CD14-positive monocyte (primary cell): ENCODE measurements at regions not wholly inside any gene's neighbourhood (a gene's known extent, or its start where the extent isn't known, plus 50 kb on each side); places are given as distances from the start of the nearest gene placed in this dataset.

Experiments
- DNase-seq, 3 donors: peaks; one replicate each; pipeline ENCODE4 v3.0.0-alpha.2; 2011 to 2022
- H2AFZ ChIP-seq: 2 replicates; pipeline ENCODE4 v1.6.0; 2012; ENCODE audit warnings: mild to moderate bottlenecking, low read depth, low read length, inconsistent platforms; ENCODE audit not compliant: insufficient read depth, poor library complexity, severe bottlenecking
- H3K27ac ChIP-seq, 2 donors: 1 replicate in 1 of 2; 2 replicates in 1 of 2; pipeline ENCODE4 v1.5.1; 2012 to 2013; ENCODE audit warnings: low read length in 2 of 2, control low read depth in 1 of 2, inconsistent platforms in 1 of 2, low read depth in 1 of 2, mild to moderate bottlenecking in 1 of 2
- H3K27me3 ChIP-seq, 2 donors: one replicate each; pipeline versions ENCODE4 v1.6.0 to v1.6.1; 2011 to 2013; ENCODE audit warnings: low read length in 2 of 2; ENCODE audit not compliant: control insufficient read depth in 2 of 2, insufficient read depth in 2 of 2
- H3K36me3 ChIP-seq, 2 donors: replicated peaks in 1 of 2; 1 replicate in 1 of 2; 2 replicates in 1 of 2; pipeline versions ENCODE4 v1.5.1 to v1.6.1; 2012 to 2013; ENCODE audit warnings: low read length in 2 of 2, control low read depth in 1 of 2, inconsistent platforms in 1 of 2, mild to moderate bottlenecking in 1 of 2; ENCODE audit not compliant: insufficient read depth in 2 of 2, control insufficient read depth in 1 of 2
- H3K4me1 ChIP-seq, 2 donors: 1 replicate in 1 of 2; 2 replicates in 1 of 2; pipeline versions ENCODE4 v1.5.1 to v1.6.1; 2012 to 2013; ENCODE audit warnings: low read length in 2 of 2, control low read depth in 1 of 2, inconsistent platforms in 1 of 2, mild to moderate bottlenecking in 1 of 2, moderate library complexity in 1 of 2; ENCODE audit not compliant: insufficient read depth in 2 of 2, control insufficient read depth in 1 of 2
- H3K4me2 ChIP-seq: replicated peaks from 2 replicates; pipeline ENCODE3; 2012; ENCODE audit warnings: low read length, moderate library complexity, mild to moderate bottlenecking; ENCODE audit not compliant: poor library complexity, severe bottlenecking; ENCODE audit errors: extremely low read depth
- H3K4me3 ChIP-seq, 3 experiments: fragments of 200-600 bp in 1 of 3; sonication (generic) in 1 of 3; replicated peaks in 1 of 3; 1 replicate in 2 of 3; 2 replicates in 1 of 3; pipeline ENCODE4 v1.5.1; 2011 to 2013; ENCODE audit warnings: low read length in 3 of 3, mild to moderate bottlenecking in 3 of 3, control low read depth in 2 of 3, low read depth in 2 of 3, inconsistent platforms in 1 of 3, moderate library complexity in 1 of 3
- H3K79me2 ChIP-seq: 2 replicates; pipeline ENCODE4 v1.6.0; 2012; ENCODE audit warnings: mild to moderate bottlenecking, control low read depth, inconsistent platforms, low read length, moderate library complexity; ENCODE audit not compliant: insufficient read depth
- H3K9ac ChIP-seq: 2 replicates; pipeline ENCODE4 v1.6.0; 2017; ENCODE audit warnings: low read length, mild to moderate bottlenecking; ENCODE audit not compliant: insufficient read depth, poor library complexity, severe bottlenecking
- H3K9me3 ChIP-seq, 2 donors: replicated peaks in 1 of 2; 1 replicate in 1 of 2; 2 replicates in 1 of 2; pipeline versions ENCODE4 v1.5.1 to v1.6.1; 2012 to 2013; ENCODE audit warnings: low read length in 2 of 2, control low read depth in 1 of 2; ENCODE audit not compliant: control insufficient read depth in 1 of 2, insufficient read depth in 1 of 2
- H4K20me1 ChIP-seq: 2 replicates; pipeline ENCODE4 v1.6.0; 2012; ENCODE audit warnings: mild to moderate bottlenecking, low read length, control low read depth, moderate library complexity; ENCODE audit not compliant: insufficient read depth
- H3K27ac Mint-ChIP-seq, 7 donors: one replicate each; pipeline ENCODE4 v1.8.0; 2020; ENCODE audit warnings: mild to moderate bottlenecking in 7 of 7, mixed read lengths in 7 of 7, moderate library complexity in 6 of 7, inconsistent platforms in 2 of 7
- H3K27me3 Mint-ChIP-seq, 3 donors: one replicate each; pipeline ENCODE4 v1.8.0; 2021 to 2022; ENCODE audit warnings: low read depth in 3 of 3, mild to moderate bottlenecking in 3 of 3, mixed read lengths in 3 of 3, moderate library complexity in 3 of 3, inconsistent platforms in 1 of 3
- H3K36me3 Mint-ChIP-seq, 2 donors: one replicate each; pipeline ENCODE4 v1.8.0; 2020; ENCODE audit warnings: mixed read lengths in 2 of 2, inconsistent platforms in 1 of 2, mild to moderate bottlenecking in 1 of 2
- H3K4me1 Mint-ChIP-seq: one replicate; pipeline ENCODE4 v1.8.0; 2020; ENCODE audit warnings: mild to moderate bottlenecking, mixed read lengths
- H3K4me3 Mint-ChIP-seq, 2 donors: one replicate each; pipeline ENCODE4 v1.8.0; 2020; ENCODE audit warnings: mild to moderate bottlenecking in 2 of 2, mixed read lengths in 2 of 2, moderate library complexity in 1 of 2
- H3K9me3 Mint-ChIP-seq, 7 donors: one replicate each; pipeline ENCODE4 v1.8.0; 2020 to 2022; ENCODE audit warnings: mixed read lengths in 7 of 7, mild to moderate bottlenecking in 6 of 7, moderate library complexity in 6 of 7, inconsistent platforms in 2 of 7
- CTCF ChIP-seq: fragments of 200-600 bp; IDR thresholded peaks from one replicate; pipeline ENCODE4 v1.8.0; 2022; ENCODE audit warnings: antibody characterized with exemption, mild to moderate bottlenecking
- WGBS: methylation state at CpG from one replicate; pipeline ENCODE4 v1.1.5; 2013; ENCODE audit warnings: missing lambda C conversion rate; ENCODE audit not compliant: insufficient coverage; 5-methylcytosine and 5-hydroxymethylcytosine counted together
- intact Hi-C, 2 donors: fragments of 100-400 bp; cut with micrococcal nuclease; formaldehyde crosslinking; loops; one replicate each; pipeline versions ENCODE4 v1.15.0 to v1.15.1; 2023

- no peak for TF ChIP-seq CTCF
- WGBS: 96% methylated on average over 3 of the region's 4 CpGs
- Histone ChIP-seq H3K4me2 (no peak overlapping the region), H2AFZ (no peak overlapping the region), H3K27ac (no peak overlapping the region), H3K4me3 (no peak overlapping the region), H3K36me3 (no peaks in the 10 kb centered on the region), H4K20me1 (no peaks in the 10 kb centered on the region), H3K9ac (no peak overlapping the region), H3K27me3 (no peaks in the 10 kb centered on the region), H3K79me2 (no peaks in the 10 kb centered on the region), H3K9me3 (peaks cover 12 to 14% of the 10 kb centered on the region in 2 donors), H3K4me1 (no peaks in the 10 kb centered on the region)
- Mint-ChIP-seq H3K27me3 (peaks cover 0 to 2% (median 0%) of the 10 kb centered on the region in 3 donors), H3K36me3 (no peaks in the 10 kb centered on the region), H3K4me1 (no peaks in the 10 kb centered on the region), H3K27ac (peak overlapping the region in 1 of 7 donors; percentile 23), H3K9me3 (peaks cover 2 to 11% (median 8%) of the 10 kb centered on the region in 7 donors), H3K4me3 (no peak overlapping the region)
- no peak for DNase-seq
- intact Hi-C loops: no loop called here
Observed at GRCh38 chr10:130914367-130914766, 397.2 kb downstream of the TCERG1L start.

- Histone ChIP-seq H3K4me1 (no peaks in the 10 kb centered on the region), H2AFZ (no peak overlapping the region), H3K9ac (no peak overlapping the region), H3K36me3 (no peaks in the 10 kb centered on the region), H3K27me3 (no peaks in the 10 kb centered on the region), H3K27ac (no peak overlapping the region), H4K20me1 (no peaks in the 10 kb centered on the region), H3K4me3 (no peak overlapping the region), H3K4me2 (no peak overlapping the region), H3K9me3 (peaks cover 12 to 14% of the 10 kb centered on the region in 2 donors), H3K79me2 (no peaks in the 10 kb centered on the region)
- Mint-ChIP-seq H3K4me1 (no peaks in the 10 kb centered on the region), H3K4me3 (no peak overlapping the region), H3K27me3 (peaks cover 0 to 2% (median 0%) of the 10 kb centered on the region in 3 donors), H3K36me3 (no peaks in the 10 kb centered on the region), H3K9me3 (peaks cover 2 to 11% (median 8%) of the 10 kb centered on the region in 7 donors), H3K27ac (no peak overlapping the region)
- intact Hi-C loops: no loop called here
- WGBS: 100% methylated on average over 2 of the region's 6 CpGs
- no peak for TF ChIP-seq CTCF
- DNase-seq: no peak
Observed at GRCh38 chr10:130915065-130915464, 396.5 kb downstream of the TCERG1L start.
